Erythroblast (primary cell): ENCODE measurements at regions not wholly inside any gene's neighbourhood (a gene's known extent, or its start where the extent isn't known, plus 50 kb on each side); places are given as distances from the start of the nearest gene placed in this dataset.

Experiments used
- DNase-seq, 2 experiments: peaks; one replicate each; lab custom pipeline; 2025; lab: John Stamatoyannopoulos, UW
- GATA1 ChIP-seq: IDR thresholded peaks from 2 replicates; pipeline ENCODE4 v1.6.1; 2011; ENCODE audit warnings: low read depth, mild to moderate bottlenecking, control low read depth, low read length, moderate library complexity
- POLR2A ChIP-seq: IDR thresholded peaks from 2 replicates; pipeline ENCODE4 v1.6.1; 2011; ENCODE audit warnings: mild to moderate bottlenecking, low read length

DNA sequence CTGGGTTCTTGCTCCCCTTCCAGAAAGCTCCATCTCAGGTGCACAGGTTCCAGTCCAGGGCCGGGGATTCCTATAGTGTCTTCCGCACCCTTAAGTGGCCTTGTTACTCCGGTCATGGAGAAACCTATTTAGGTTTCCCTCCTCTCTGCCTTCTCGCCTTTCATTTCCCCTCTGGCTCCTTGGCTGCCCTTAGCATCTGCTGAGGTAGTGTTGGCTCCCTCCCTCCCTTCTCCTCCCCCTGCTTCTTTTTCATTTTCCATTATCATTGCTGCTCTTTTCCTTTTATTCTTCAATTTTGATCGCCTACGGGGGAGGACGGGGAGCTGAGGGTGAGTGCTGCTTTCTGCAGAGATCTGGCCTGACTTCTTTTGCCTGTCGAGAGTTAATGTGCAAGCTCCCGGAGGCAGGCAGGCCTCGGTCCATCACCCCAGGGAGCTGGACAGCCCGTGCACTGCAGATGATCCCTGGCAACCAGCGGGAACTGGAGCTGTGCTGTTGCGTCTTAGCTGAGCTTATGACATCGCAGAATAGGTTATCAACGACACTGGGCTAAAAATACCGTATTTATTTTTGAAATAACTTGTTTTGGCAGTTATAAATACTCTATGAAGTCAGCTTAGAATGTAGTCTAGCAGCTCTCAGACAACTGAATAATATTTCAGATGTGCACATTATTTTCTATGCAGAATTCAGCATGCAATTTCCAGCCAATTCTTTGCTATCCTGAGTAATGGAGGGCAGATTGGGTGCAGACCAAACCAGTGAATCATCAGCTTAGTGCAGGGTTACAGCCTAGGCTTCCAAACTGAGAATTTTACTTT lies 141.9 kb downstream of the SLC4A3 start:
- no peak for TF ChIP-seq POLR2A
- TF ChIP-seq GATA1 = no peak
- no peak for DNase-seq

DNA sequence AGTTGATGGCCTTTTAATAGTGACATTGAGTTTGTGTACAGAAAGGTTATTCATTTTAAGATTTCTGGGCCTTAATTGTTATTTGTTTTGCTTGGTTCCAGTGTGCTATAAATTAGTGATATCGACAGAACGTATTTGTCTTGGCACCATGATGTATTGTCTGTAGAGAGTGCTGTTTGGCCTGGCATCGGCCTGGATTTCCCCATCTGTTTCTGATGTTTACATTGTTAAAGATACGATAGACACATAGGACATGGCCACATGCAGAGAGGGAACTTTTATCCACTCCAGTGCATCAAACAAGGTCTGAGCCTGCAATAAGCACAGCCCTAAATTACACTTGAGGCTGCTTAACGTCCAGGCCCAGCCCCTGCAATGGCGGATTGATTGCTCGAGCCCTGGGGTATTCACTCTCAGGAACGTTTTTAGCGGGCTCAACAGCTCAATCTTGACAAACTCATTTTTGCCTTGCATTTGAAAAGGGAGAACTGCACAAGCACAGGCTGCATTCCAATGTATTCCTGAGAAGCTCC lies 144.7 kb downstream of the SLC4A3 start:
- TF ChIP-seq GATA1 (no peak), POLR2A (no peak)
- no peak for DNase-seq

DNA sequence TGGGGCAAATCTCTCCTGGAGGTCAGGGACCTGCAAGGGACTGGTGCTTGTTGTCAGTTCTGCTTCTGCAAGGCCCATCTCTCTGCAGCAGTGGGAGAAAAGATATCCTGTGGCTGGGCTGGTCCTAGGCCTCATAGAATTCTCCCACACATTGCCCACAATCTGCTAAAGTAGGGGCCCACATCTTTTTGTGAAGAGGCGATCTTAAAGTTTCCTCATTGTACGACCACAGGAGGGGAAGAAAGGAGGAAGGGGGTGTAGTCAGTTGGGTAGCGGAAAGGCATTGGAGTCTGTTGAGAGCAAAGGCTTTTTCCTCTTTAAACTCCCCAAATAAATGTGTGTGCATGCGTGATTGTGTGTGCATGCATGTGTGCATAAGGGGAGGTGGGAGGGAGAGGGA lies 145.3 kb downstream of the SLC4A3 start:
- DNase-seq = no peak

DNA sequence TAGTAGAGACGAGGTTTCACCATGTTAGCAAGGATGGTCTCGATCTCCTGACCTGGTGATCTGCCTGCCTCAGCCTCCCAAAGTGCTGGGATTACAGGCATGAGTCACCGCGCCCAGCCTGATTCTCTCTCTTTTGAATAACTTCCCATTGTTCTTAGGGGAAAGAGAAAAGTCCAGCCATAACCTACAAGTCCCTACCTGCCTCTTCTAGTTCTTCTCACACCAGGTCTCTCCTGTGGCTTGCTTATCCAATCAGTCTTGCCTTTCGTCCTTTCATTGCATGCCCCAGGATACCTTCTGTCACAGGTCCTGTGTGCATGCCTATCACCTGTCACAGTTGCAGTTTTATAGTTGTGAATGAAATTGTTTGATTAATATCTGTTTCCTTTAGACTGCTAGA lies 148.1 kb downstream of the SLC4A3 start:
- DNase-seq = no peak
- no peak for TF ChIP-seq POLR2A

More for the DNA sequence above, 145.3 kb downstream of the SLC4A3 start:
- TF ChIP-seq POLR2A (no peak), GATA1 (no peak)

DNA sequence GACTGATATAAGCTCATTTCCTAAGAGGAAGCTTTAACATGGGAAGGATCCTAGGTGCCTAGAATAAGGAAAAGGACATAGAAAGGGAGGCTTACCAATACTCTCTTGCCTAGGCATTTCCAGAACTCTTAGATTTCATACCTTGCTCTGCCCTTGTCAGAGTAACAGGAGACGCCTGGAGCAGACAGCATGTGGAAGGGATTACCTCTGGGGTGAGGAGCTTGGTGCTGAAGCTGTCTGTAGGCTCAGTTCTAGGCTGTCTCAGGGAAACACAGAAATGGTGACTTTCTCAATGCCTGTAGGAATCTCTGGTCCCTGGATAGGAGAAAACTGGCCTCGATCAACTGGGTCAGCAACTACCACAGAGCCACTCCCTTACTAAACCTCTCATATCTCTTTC lies 150.0 kb downstream of the SLC4A3 start:
- DNase-seq = no peak
- TF ChIP-seq POLR2A (no peak), GATA1 (no peak)

DNA sequence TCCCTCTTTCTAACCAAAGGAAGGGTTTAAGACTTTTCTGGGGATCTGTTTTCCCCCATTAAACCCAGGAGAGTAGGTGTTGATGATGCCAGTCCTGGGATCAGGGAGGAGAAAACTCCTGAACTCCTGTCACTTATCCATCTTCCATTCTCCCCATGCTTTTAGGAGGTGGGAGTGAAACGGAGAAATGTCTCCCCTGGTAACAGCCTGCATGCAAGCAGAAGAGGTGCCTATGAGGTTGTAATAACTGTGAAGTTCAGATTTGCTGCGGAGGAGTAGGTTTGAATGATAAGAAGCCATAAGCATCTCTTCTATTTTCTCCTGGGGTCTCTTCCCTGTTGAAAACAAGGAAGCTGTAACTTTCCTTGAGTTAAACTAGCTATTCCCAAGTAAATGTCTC lies 150.8 kb downstream of the SLC4A3 start:
- no peak for DNase-seq
- TF ChIP-seq POLR2A (no peak), GATA1 (no peak)

DNA sequence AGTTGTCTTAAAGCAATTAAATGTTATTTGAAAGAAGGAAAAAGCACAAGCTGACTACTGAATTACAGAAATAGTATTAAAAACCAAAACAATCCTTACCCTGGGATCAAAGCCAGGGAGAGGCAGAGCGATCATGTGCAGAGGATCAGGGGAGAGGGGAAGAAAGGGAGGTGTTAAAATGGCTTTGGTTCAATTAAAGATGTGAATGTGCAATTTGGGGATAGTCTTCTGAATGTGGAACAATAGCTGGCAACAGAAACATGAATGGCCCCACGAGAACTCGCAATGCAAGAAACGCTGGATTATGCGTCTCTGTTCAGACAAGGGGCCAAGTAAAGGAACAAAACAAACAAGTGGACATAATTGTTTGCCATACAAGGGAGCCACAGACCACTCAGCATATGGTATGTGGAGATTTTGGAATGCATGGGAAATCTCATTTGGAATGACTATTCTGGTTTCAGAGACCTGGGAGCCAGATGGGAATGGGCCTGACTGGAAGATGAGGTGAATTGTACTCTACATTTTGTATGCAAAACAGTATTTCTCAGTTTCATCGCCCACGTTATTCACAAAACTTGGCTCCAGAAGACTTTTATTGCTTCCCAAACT lies 155.4 kb downstream of the SLC4A3 start:
- DNase-seq = no peak
- TF ChIP-seq POLR2A (no peak), GATA1 (no peak)

DNA sequence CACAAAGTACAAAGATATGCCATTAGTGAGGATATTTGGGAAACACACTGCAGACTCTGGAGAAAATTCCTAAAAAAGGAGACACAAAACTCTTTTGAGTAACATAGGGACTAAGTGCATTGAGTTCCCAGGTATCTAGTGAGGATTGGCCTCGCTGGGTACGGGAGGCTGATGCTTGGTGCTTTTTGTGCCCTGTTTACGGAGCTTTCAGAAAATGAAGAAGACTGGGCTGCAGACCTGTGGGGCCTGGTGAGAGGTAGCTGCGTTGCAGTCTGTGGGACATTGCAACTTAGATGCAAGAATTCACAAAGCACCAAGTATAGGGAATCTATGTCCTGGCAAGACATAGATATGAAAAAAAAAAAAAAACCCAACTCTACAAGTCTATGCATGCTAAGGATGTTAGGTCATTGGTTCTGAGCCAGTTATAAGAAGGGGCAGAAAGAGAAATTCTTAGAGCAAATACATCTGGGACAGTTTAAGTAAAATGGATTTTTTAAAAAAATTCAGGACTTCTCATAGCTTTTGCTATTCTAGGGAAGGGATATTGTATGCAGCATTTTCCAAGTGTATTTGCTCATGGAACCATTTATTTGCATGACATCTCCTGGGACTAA lies 156.0 kb downstream of the SLC4A3 start:
- TF ChIP-seq GATA1 = no peak
- no peak for TF ChIP-seq POLR2A
- no peak for DNase-seq

DNA sequence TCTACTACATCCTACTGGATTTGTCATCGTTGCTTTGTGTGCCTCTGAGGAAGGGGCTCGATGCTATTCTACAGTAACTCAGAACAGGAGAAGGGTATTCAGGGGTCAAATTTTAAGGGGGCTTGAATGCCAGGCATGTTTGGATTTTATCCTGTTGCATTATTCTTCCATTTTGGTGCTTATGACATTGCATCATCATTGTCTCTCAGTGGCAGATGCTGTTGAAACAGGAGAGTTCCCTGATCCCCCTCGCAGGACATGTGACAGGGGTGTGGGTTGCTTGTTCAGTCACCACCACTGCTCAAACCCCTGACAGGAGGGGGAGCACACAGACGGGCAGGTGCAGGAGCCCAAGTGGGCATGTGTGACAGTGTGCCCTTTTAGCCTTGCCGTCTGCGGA lies 156.7 kb downstream of the SLC4A3 start:
- no peak for TF ChIP-seq GATA1
- no peak for TF ChIP-seq POLR2A
- no peak for DNase-seq

DNA sequence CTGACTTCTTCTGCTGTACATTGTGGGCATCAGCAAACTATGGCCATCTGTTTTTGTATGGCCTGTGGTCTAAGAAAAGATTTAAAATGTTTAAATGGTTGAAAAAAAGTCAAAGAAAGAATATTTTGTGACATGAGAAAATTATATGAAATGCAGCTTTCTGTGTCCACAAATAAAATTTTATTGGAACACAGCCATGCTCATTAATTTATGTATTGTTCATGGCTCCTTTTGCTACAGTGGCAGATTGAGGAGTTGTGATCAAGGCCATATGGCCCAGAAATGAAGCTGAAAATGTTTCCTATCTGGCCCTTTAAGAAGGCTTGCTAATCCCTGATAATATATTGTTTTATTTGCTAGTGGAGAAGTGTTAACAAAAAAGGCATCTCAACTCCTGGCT lies 162.0 kb downstream of the SLC4A3 start:
- TF ChIP-seq GATA1 = no peak
- TF ChIP-seq POLR2A = no peak

DNA sequence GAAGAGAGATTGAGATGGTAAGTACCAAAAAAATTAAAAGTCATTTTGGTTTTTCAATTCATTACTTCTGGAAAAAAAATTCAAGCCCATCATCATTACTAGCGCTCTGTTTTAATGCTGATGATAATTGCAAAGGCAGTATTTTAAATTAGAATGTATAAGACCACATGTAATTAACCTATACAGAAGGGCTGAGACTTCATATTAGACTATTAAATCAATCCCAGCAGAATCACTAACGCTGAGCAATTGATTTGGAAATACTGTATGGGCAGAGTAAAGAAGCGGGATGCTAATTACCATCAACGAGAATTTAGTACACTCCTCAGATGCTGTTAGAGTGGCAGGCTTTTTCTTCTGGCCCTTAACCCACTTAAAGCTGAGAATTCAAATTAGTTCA lies 165.0 kb downstream of the SLC4A3 start:
- no peak for TF ChIP-seq POLR2A
- TF ChIP-seq GATA1 = no peak
- DNase-seq = no peak

More for the DNA sequence above, 162.0 kb downstream of the SLC4A3 start:
- DNase-seq = no peak

DNA sequence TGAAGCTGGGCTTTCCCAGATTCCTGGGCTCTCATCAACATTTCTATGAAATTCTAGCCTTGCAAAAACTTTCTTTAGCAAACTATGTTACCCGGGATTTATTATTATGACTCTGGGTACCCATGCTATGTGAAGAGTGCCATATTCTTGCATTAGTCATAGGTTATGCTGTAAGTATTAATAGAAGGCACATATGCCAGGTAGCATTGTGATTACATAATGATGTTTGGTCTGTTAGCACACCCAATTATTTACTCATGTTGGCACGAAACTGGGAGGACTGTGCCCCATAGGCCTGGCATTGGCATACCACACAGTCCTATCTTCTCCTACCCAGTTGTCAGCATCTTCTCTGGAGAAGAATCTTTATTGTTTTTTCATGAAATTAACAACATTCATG lies 171.0 kb downstream of the SLC4A3 start:
- DNase-seq = no peak
- no peak for TF ChIP-seq GATA1
- no peak for TF ChIP-seq POLR2A

DNA sequence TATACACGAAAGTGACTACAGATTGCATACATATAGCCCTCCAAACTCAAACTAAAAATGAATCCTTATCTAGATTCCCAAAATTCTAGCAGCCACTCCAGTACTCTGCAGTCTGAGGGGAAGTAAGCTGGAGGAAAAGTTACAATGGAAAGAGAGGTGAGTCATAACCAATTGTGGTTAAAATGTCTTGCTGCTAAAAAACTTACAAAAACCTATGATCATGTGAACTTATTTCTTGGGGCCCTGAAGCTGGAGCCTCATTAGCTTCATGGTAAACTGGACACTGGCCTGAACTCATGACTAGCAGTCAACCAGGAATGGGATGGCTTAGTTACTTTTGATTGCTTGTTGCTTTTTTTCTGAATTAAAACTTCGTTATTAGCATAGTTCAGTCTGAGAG lies 175.9 kb downstream of the SLC4A3 start:
- no peak for DNase-seq

DNA sequence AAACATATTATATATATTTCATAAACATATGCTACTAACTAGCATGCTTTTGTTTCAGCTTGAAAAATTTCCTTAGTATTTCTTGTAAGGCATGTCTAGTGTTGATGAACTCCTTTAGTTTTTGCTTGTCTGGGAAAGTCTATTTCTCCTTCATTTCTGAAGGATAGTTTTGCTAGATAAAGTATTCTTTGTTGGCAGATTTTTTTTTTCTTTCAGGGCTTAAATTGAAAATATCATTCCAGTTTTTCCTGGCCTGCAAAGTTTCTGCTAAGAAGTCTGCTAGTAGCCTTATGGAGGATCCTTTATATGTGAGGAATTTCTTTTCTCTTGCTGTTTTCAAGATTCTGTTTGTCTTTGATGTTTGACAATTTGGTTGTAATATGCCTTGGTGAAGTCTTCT lies 183.5 kb downstream of the SLC4A3 start:
- DNase-seq = no peak
- TF ChIP-seq POLR2A (no peak), GATA1 (no peak)

More for the DNA sequence above, 175.9 kb downstream of the SLC4A3 start:
- TF ChIP-seq POLR2A = no peak
- no peak for TF ChIP-seq GATA1

DNA sequence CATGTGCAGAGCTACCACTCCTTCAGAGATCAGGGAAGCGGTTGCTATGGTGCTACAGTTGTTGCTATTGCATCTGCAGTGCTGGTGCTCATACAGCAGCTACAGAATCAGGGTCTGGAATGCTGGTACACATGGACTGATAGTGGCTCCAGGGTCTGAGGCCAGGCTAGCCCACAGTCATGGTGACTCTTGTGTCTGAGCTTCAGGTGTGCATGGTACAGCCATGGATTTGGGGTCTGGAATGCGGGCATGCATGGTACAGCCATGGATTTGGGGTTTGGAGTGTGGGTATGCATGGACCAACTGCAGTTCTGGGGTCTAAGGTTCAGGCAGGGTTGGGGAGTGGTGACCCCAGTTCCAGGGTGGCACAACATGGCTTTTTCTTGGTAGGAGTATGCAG lies 185.2 kb downstream of the SLC4A3 start:
- TF ChIP-seq POLR2A = no peak
- no peak for TF ChIP-seq GATA1
- no peak for DNase-seq
